ENCODE measurements at regions not wholly inside any gene's neighbourhood (a gene's known extent, or its start where the extent isn't known, plus 50 kb on each side); places are given as distances from the start of the nearest gene placed in this dataset.

- no peak for DNase-seq (ENCODE audit: low read depth in 2 of 2)
These were observed 151.4 kb downstream of the CEBPB start for GRCh38 chr20:50341880-50342637.

GRCh38 chr20:50342638-50343102, 152.0 kb downstream of the CEBPB start:
- DNase-seq (ENCODE audit: low read depth in 2 of 2) = no peak

- DNase-seq (ENCODE audit: low read depth in 2 of 2) = no peak
These were observed 152.5 kb downstream of the CEBPB start for GRCh38 chr20:50343125-50343489.

GRCh38 chr20:50343490-50344179, 153.0 kb downstream of the CEBPB start:
- DNase-seq (ENCODE audit: low read depth in 2 of 2) = no peak

GRCh38 chr20:50344232-50345071, 153.8 kb downstream of the CEBPB start:
- no peak for DNase-seq (ENCODE audit: low read depth in 2 of 2)

- no peak for DNase-seq (ENCODE audit: low read depth in 2 of 2)
These were observed 155.2 kb downstream of the CEBPB start for GRCh38 chr20:50345712-50346373.

GRCh38 chr20:50346374-50347283, 156.0 kb downstream of the CEBPB start:
- DNase-seq (ENCODE audit: low read depth in 2 of 2) = no peak

GRCh38 chr20:50347284-50348063, 156.8 kb downstream of the CEBPB start:
- no peak for DNase-seq (ENCODE audit: low read depth in 2 of 2)

GRCh38 chr20:50348096-50348495, 157.5 kb downstream of the CEBPB start:
- DNase-seq (ENCODE audit: low read depth in 2 of 2) = no peak

GRCh38 chr20:50350510-50351249, 159.5 kb upstream of the PTPN1 start:
- peak in 1 of 2 donors; percentile 36 for DNase-seq (ENCODE audit: low read depth in 2 of 2)

GRCh38 chr20:50351541-50351940, 158.6 kb upstream of the PTPN1 start:
- DNase-seq (ENCODE audit: low read depth in 2 of 2) = no peak

- no peak for DNase-seq (ENCODE audit: low read depth in 2 of 2)
These were observed 156.8 kb upstream of the PTPN1 start for GRCh38 chr20:50353289-50353961.

- no peak for DNase-seq (ENCODE audit: low read depth in 2 of 2)
These were observed 155.2 kb upstream of the PTPN1 start for GRCh38 chr20:50354721-50355589.

GRCh38 chr20:50355590-50356524, 154.3 kb upstream of the PTPN1 start:
- DNase-seq (ENCODE audit: low read depth in 2 of 2) = no peak

GRCh38 chr20:50356525-50356885, 153.7 kb upstream of the PTPN1 start:
- DNase-seq (ENCODE audit: low read depth in 2 of 2) = no peak

- no peak for DNase-seq (ENCODE audit: low read depth in 2 of 2)
These were observed 153.0 kb upstream of the PTPN1 start for GRCh38 chr20:50356962-50357782.

Measured in stimulated activated CD8-positive, alpha-beta memory T cell treated with anti-CD3 and anti-CD28 coated beads, Interleukin-15, amount 100 ng/mL, for 48 hours (primary cell).